ENCODE measurements at regions not wholly inside any gene's neighbourhood (a gene's known extent, or its start where the extent isn't known, plus 50 kb on each side); places are given as distances from the start of the nearest gene placed in this dataset.
A peak's percentile ranks its signal among the peaks of the same experiment; 100 is the strongest.

GRCh38 chr12:67456431-67456901 is 187.3 kb downstream of the CAND1 start:
- Histone ChIP-seq H3K27me3 (ENCODE audit: insufficient read depth, low read depth, severe bottlenecking) (no peaks in the 10 kb centered on the region), H3K27ac (peak overlapping the region; percentile 65), H3K36me3 (no peaks in the 10 kb centered on the region), H3K9me3 (ENCODE audit: severe bottlenecking) (no peaks in the 10 kb centered on the region), H3K4me3 (ENCODE audit: low read depth, low read length) (no peak overlapping the region)
- DNase-seq: peak; percentile 56
- TF ChIP-seq, protein P1, sequence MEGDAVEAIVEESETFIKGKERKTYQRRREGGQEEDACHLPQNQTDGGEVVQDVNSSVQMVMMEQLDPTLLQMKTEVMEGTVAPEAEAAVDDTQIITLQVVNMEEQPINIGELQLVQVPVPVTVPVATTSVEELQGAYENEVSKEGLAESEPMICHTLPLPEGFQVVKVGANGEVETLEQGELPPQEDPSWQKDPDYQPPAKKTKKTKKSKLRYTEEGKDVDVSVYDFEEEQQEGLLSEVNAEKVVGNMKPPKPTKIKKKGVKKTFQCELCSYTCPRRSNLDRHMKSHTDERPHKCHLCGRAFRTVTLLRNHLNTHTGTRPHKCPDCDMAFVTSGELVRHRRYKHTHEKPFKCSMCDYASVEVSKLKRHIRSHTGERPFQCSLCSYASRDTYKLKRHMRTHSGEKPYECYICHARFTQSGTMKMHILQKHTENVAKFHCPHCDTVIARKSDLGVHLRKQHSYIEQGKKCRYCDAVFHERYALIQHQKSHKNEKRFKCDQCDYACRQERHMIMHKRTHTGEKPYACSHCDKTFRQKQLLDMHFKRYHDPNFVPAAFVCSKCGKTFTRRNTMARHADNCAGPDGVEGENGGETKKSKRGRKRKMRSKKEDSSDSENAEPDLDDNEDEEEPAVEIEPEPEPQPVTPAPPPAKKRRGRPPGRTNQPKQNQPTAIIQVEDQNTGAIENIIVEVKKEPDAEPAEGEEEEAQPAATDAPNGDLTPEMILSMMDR (IDR thresholded peaks at IDR 0.05; ENCODE audit: low read depth, low read length): no peak

DNA sequence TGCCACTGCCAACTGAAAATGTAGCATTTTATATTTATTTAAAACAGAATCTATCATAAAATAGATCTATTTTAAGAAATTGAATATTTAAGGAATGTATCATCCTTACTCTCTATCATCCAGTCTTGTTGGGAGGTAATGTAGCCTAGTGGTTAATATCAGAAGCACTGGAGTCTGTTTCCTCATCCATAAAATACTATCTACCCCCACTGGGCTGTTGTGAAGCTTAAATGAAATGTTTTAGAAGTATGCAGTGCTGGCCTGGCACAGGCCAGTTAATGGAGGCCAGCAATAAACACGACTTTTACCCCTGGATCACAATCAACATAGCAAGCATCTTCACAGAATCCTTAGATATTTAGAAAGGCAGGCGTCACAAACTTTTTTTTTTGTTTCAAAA is 188.0 kb downstream of the CAND1 start:
- Histone ChIP-seq H3K27ac (peak overlapping the region; percentile 65), H3K36me3 (no peaks in the 10 kb centered on the region), H3K27me3 (ENCODE audit: insufficient read depth, low read depth, severe bottlenecking) (no peaks in the 10 kb centered on the region), H3K9me3 (ENCODE audit: severe bottlenecking) (no peaks in the 10 kb centered on the region), H3K4me3 (ENCODE audit: low read depth, low read length) (no peak overlapping the region)
- DNase-seq: no peak
- TF ChIP-seq, protein P1 (IDR thresholded peaks at IDR 0.05; ENCODE audit: low read depth, low read length): no peak

DNA sequence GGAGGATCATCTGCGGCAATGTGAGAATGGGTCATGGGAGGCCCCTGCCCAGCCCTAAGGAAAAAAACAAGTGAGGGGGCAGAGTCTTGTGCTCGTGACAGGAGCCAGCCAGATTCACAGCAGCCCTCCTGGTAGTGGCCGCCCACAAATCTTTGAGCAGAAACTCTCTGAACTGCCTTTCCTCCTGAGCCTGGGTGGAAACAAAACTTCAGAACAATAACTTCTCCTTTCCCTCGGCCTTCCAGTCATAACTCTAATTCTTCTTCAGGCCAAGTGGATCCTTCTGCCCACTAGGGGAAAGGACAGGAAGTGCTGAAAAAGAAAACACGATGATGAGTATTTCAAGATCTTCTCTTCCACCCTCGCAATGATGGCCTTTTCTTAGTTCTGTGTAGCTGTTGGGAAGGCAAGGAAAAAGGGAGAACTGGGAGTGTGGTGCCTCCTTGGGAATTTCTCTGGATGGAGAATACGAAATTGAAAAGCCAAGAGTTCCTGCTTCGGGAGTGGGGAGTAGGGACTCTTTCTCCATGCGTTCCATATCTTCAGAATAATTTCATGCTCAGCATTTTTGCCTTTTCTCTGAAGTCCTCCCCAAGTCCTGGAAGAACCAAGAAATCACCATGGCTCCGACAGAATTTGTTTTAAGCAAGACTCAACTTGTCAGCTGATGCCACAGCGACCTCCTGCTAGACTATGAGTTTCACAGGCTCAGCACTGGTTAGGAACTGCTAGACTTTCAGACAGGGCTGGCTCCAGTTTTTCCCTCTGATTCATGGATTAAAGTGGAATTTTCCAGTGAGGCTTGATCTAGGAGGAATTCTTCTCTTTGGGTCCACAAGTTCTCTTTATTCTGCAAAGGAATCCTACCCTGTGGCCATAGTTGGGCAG is 188.9 kb downstream of the CAND1 start:
- TF ChIP-seq, protein P1 (IDR thresholded peaks at IDR 0.05; ENCODE audit: low read depth, low read length): 0 out of 2 replicates have a peak, but pooled peaks have one; percentile 15
- H3K4me3 ChIP-seq (ENCODE audit: low read depth, low read length): no peak overlapping the region
- DNase-seq: no peak
- no peaks in the 10 kb centered on the region for H3K27me3 ChIP-seq (ENCODE audit: insufficient read depth, low read depth, severe bottlenecking)
- H3K36me3 ChIP-seq: no peaks in the 10 kb centered on the region
- H3K27ac ChIP-seq: peak overlapping the region; percentile 65
- no peaks in the 10 kb centered on the region for H3K9me3 ChIP-seq (ENCODE audit: severe bottlenecking)

GRCh38 chr12:67459173-67459572 is 189.4 kb upstream of the DYRK2 start:
- no peak for DNase-seq
- no peaks in the 10 kb centered on the region for H3K36me3 ChIP-seq
- H3K9me3 ChIP-seq (ENCODE audit: severe bottlenecking): no peaks in the 10 kb centered on the region
- H3K27ac ChIP-seq: no peak overlapping the region
- no peak overlapping the region for H3K4me3 ChIP-seq (ENCODE audit: low read depth, low read length)
- TF ChIP-seq, protein P1 (IDR thresholded peaks at IDR 0.05; ENCODE audit: low read depth, low read length): no peak
- H3K27me3 ChIP-seq (ENCODE audit: insufficient read depth, low read depth, severe bottlenecking): no peaks in the 10 kb centered on the region

DNA sequence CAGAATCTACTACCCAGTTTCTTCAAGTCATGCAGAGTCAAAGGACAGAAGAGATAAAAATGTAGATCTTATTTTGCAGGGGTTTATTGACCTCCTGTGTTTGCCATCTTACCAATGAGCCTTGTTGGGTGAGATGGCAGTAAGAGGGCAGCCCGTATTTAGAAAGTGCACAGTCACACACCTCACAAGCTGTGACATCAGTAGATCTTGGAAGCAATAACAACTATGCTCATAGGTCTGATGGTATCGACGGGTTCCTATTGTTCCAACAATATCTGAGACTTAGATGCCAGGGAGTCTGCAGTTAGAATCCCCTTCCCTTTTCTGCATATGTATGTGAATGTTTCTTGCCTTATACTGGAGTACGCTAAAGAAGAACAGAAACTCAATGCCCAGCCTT is 189.0 kb upstream of the DYRK2 start:
- no peak for DNase-seq
- no peak overlapping the region for H3K4me3 ChIP-seq (ENCODE audit: low read depth, low read length)
- TF ChIP-seq, protein P1 (IDR thresholded peaks at IDR 0.05; ENCODE audit: low read depth, low read length): no peak
- H3K36me3 ChIP-seq: no peaks in the 10 kb centered on the region
- no peaks in the 10 kb centered on the region for H3K27me3 ChIP-seq (ENCODE audit: insufficient read depth, low read depth, severe bottlenecking)
- H3K27ac ChIP-seq: no peak overlapping the region
- H3K9me3 ChIP-seq (ENCODE audit: severe bottlenecking): no peaks in the 10 kb centered on the region
